ENCODE measurements at regions not wholly inside any gene's neighbourhood (a gene's known extent, or its start where the extent isn't known, plus 50 kb on each side); places are given as distances from the start of the nearest gene placed in this dataset.

DNA sequence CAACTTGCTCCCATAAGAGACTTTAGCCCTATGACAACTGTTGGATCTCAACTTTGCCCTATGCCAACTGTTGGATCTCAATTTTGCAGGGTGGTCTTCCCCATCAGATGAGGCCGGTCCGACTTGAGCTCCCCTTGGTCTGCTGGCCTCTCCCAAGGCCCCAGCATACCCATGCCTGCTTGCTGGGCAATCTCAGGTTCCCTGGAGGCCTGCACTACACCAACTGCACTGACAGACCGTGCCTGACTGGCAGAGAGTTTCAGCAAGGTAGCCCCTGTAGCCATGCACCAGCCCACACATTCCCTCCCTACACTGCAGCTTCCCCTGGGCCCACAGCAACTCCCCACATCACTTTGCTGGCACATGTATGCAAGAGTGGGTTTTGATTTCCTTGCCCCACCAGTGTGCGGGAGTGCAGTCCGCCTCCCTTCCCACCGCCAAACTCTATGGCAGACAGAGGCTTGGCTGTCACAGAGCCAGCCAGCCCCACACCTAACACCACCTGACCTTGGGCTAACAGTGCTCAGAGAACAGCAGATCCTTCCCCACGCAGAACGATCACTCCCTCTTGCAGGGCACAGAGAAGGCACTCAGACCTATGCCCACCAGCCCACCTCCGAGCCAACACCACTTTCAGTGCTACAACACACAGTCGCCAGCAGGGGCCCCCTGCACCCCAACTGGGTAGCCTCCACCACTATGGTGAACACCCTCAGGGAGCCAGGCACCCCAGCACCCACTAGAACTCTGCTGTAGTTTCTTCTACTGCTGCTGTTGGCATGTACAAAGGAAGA lies 279.9 kb upstream of the COX7C start:
- H3K4me3 ChIP-seq (ENCODE audit: low read depth, low read length): no peak overlapping the region
- no peak for DNase-seq (ENCODE audit: low read depth)
- in situ Hi-C loops (cut with HindIII; ENCODE audit: low sequenced_read_pairs): no loop called here
- TF ChIP-seq, protein P1, sequence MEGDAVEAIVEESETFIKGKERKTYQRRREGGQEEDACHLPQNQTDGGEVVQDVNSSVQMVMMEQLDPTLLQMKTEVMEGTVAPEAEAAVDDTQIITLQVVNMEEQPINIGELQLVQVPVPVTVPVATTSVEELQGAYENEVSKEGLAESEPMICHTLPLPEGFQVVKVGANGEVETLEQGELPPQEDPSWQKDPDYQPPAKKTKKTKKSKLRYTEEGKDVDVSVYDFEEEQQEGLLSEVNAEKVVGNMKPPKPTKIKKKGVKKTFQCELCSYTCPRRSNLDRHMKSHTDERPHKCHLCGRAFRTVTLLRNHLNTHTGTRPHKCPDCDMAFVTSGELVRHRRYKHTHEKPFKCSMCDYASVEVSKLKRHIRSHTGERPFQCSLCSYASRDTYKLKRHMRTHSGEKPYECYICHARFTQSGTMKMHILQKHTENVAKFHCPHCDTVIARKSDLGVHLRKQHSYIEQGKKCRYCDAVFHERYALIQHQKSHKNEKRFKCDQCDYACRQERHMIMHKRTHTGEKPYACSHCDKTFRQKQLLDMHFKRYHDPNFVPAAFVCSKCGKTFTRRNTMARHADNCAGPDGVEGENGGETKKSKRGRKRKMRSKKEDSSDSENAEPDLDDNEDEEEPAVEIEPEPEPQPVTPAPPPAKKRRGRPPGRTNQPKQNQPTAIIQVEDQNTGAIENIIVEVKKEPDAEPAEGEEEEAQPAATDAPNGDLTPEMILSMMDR (IDR thresholded peaks at IDR 0.05; ENCODE audit: low read depth, low read length, missing control alignments): no peak

DNA sequence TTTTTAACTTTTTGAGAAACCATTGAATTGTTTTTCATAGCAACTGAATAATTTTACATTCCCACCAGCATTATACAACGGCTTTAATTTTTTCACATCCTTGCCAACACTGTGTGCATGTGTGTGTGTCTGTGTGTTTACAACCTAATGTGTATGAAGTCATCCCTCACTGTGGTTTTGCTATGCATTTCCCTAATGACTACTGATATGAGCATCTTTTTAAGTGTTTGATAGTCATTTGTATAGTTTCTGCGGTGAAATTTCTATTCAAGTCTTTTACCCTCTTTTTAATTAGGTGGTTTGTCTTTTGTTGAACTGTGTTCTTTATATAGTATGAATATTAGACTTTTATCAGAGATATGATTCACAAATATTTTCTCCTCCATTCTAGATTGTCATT lies 263.1 kb upstream of the COX7C start:
- no peak for DNase-seq (ENCODE audit: low read depth)
- TF ChIP-seq, protein P1 (IDR thresholded peaks at IDR 0.05; ENCODE audit: low read depth, low read length, missing control alignments): no peak
- no peak overlapping the region for H3K4me3 ChIP-seq (ENCODE audit: low read depth, low read length)
- in situ Hi-C loops (cut with HindIII; ENCODE audit: low sequenced_read_pairs): no loop called here

DNA sequence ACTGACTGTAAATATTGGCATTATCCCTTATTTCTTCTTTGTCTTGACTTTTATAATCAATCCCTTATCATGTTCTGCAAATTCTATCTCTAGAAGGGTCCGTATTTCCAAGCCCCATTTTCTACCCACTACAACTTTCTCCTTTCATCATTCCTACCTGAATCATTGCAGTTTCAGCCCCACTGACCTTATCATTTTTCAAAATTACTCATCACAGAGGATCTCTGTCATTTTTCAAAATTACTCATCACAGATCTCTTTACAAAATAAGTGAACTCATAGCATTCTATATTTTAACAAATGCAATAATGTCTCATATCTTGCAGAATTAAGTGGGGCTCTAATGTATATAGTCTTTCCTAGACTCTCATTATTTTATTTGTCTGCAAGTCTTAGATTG lies 256.9 kb upstream of the COX7C start:
- TF ChIP-seq, protein P1 (IDR thresholded peaks at IDR 0.05; ENCODE audit: low read depth, low read length, missing control alignments): no peak
- H3K4me3 ChIP-seq (ENCODE audit: low read depth, low read length): no peak overlapping the region
- in situ Hi-C loops (cut with HindIII; ENCODE audit: low sequenced_read_pairs): no loop called here
- DNase-seq (ENCODE audit: low read depth): no peak

DNA sequence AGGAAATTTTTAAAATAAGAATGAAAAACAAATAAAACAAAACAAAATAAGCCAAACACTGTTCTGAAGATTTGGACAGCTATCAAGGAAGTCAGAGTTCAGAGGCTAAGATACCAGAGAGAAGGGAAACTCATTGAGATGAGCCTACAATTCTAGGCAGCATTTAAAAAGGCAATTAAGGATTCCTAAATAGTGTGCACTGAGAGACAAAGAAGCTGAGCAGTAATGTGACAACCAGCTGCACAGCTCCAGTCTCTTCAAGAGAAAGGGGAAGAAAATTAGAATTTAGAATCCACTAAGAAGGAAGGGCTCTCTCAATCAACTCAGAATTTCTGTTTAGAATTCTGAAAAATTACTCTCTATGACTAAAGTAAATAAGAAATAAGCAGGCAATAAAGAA lies 246.7 kb upstream of the COX7C start:
- TF ChIP-seq, protein P1 (IDR thresholded peaks at IDR 0.05; ENCODE audit: low read depth, low read length, missing control alignments): no peak
- DNase-seq (ENCODE audit: low read depth): no peak
- no peak overlapping the region for H3K4me3 ChIP-seq (ENCODE audit: low read depth, low read length)
- in situ Hi-C loops (cut with HindIII; ENCODE audit: low sequenced_read_pairs): no loop called here

DNA sequence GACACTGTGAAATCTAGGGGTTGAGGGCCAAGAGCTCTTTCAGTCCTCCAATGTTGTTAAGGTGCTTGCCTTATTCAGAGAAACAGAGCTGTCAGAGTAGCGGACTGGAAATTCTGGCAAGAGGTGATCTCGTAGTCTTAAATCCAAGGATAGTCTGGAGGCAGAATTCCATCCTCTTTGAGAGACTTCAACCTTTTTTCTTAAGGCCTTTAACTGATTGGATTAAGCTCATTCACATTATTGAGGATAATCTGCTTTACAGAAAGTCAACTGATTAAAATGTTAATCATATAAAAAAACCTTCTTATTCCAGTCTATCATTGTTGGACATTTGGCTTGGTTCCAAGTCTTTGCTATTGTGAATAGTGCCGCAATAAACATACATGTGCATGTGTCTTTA lies 243.1 kb upstream of the COX7C start:
- in situ Hi-C loops (cut with HindIII; ENCODE audit: low sequenced_read_pairs): no loop called here
- DNase-seq (ENCODE audit: low read depth): no peak

DNA sequence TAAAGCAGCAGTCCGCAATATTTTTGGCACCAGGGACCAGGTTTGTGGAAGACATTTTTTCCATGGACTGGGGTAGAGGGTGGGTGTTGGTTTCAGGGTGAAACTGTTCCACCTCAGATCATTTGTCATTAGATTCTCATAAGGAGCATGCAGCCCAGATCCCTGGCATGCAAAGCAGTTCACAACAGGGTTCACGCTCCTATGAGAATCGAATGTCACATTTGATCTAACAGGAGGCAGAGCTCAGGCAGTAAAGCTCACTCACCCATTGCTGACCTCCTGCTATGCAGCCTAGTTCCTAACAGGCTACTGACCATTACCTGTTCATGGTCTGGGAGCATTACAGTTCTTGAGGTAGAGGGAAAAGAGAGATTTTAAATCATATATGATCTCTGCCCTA lies 241.5 kb upstream of the COX7C start:
- H3K4me3 ChIP-seq (ENCODE audit: low read depth, low read length): no peak overlapping the region
- TF ChIP-seq, protein P1 (IDR thresholded peaks at IDR 0.05; ENCODE audit: low read depth, low read length, missing control alignments): no peak
- in situ Hi-C loops (cut with HindIII; ENCODE audit: low sequenced_read_pairs): no loop called here
- no peak for DNase-seq (ENCODE audit: low read depth)

More for the DNA sequence above, 243.1 kb upstream of the COX7C start:
- TF ChIP-seq, protein P1 (IDR thresholded peaks at IDR 0.05; ENCODE audit: low read depth, low read length, missing control alignments): no peak
- no peak overlapping the region for H3K4me3 ChIP-seq (ENCODE audit: low read depth, low read length)
